Eye (tissue), 1 donor: ENCODE measurements at regions not wholly inside any gene's neighbourhood (a gene's known extent, or its start where the extent isn't known, plus 50 kb on each side); places are given as distances from the start of the nearest gene placed in this dataset.
"Not testable (repeated sequence)": the region's sequence is repeated elsewhere in the genome, so short reads cannot be mapped to it uniquely, and the experiment has no call there.

Experiments used
- DNase-seq: peaks from one replicate; pipeline ENCODE4 v3.0.0-alpha.2; 2015

- no peak for DNase-seq
These were observed 807.9 kb downstream of the C4orf33 start for GRCh38 chr4:129903861-129904260.

GRCh38 chr4:129905256-129905655 is 809.3 kb downstream of the C4orf33 start:
- no peak for DNase-seq

- DNase-seq = no peak
These were observed 812.2 kb downstream of the C4orf33 start for GRCh38 chr4:129908117-129908516.

- DNase-seq = no peak
These were observed 821.0 kb downstream of the C4orf33 start for GRCh38 chr4:129916991-129917390.

DNA sequence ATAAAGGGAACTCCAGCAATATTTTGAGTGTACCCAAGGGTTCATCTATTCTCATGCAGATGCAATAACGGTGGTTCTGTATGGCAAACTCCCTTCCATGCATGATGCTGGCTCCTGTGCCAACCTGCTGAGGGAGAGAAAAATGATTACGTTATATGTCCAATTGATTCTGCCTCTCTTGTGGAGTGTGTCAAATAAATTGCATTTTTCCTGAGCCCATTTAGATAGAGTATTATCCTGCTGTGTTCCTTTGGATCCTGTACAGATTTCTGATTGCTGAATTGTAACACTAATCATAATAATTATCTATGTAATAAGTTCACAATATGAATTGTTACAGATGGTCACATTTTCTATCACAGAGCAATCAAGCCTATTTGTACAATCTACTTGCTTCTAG is 821.7 kb downstream of the C4orf33 start:
- no peak for DNase-seq

- peak; percentile 13 for DNase-seq
These were observed 831.0 kb downstream of the C4orf33 start for GRCh38 chr4:129926936-129927335.

DNA sequence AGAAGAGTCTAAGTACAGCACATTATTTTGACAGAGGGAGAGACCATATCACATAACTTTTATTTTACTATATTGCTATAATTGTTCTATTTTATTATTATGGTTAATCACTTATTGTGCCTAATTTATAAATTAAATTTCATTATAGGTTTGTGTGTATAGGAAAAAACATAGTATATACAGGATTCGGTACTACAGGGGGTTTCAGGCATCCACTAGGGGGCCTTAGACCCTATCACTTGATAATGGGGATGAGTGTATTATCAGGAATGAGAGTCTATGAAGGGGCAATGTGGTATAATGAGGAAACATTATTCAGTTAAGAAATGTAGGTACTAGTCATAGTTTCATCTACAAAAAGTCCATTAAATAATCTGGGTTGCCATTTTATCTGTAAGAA is 833.1 kb downstream of the C4orf33 start:
- DNase-seq = no peak

DNA sequence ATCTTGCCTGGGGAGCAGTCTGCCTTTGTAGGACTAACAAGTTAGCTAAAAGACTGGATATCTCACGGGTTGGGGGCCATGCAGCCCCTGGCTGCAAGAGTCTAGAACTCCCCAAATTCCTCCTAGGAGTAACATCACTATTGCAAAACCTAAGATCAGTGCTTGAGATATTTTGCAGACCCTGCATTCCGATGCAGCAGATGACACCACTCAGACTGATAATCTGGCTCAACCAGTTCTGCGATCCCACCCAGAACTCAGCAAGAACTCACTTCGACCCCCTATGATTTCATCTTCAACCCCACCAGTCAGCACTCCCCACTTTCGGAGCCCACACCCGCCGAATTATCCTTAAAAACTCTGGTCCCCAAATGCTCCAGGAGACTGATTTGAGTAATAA is 834.0 kb downstream of the C4orf33 start:
- DNase-seq = no peak

DNA sequence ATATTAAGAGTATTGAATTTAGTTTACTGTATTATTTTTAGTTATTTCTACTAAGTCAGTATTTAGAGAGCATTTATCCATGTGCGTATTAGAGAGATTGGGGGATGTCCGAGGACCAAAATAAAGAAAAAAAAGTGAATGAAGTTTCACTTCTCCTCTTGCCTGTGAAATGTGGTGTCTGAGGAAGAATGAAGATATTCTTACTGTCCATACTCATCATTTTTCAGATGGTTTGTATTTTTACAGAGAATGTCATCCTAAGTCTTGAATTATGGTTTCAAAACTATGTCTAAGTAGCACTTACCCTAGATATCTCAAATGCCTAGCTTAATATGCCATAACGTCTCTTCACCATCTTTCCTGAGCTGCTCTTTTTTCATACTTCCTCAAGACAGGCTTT is 854.3 kb downstream of the C4orf33 start:
- DNase-seq = no peak

DNA sequence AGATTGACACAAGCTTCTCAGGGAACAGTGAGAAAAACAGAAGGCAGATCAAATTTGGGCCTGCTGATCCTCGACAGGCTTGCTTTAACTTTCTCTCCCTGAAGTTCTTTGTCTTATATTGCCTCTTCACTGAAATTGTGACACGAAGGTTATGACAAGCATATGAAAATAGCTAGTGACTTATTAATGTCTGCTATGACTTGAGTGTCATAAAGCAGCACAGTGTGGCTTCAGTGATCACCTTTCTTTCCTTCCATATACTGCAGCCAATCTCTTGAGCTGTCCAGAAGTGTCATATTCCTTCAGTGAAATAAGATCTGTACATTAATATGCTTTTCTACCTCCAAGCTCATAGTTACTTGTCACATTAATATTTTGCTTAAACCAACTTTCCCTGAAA is 870.2 kb downstream of the C4orf33 start:
- no peak for DNase-seq

DNA sequence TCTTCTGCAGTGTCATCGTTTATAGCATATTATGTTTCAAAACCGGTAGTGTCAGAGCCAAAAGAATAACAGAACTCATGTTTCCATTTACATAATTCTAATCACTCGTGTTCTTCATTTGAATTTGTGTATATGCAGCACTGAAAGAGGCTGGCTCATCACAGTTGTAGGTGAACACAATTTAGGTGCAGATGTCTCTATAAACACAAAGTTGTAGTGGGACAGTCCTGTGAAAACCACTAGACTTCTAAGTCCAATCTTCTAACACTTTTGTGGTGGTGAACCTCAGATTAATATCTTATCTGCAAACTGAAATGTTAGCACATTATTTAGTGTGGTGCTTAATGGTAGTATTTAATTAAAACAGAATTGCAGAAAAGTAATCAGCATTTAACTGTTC is 872.4 kb downstream of the C4orf33 start:
- DNase-seq = no peak

- DNase-seq = no peak
These were observed 872.8 kb downstream of the C4orf33 start for GRCh38 chr4:129968778-129969177.

- no peak for DNase-seq
These were observed 874.8 kb downstream of the C4orf33 start for GRCh38 chr4:129970801-129971200.

DNA sequence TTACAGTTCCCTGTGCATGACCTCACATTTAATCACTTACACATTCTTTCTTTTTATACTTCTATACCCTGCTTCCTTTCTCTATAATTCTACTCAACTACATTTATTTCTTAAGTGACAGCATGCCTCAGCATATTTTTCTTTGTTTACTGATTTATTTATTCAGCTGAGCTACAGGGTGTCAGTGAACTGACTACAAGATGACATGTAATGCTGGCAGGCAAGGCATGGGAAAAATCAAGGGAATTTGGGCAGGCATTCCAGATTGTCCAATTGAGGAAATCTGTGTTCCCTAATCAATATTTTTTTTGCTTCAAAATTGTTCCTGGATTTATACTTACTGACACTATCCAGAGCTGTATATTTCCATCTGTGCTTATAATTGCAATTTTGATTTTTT is 875.5 kb downstream of the C4orf33 start:
- DNase-seq = no peak

DNA sequence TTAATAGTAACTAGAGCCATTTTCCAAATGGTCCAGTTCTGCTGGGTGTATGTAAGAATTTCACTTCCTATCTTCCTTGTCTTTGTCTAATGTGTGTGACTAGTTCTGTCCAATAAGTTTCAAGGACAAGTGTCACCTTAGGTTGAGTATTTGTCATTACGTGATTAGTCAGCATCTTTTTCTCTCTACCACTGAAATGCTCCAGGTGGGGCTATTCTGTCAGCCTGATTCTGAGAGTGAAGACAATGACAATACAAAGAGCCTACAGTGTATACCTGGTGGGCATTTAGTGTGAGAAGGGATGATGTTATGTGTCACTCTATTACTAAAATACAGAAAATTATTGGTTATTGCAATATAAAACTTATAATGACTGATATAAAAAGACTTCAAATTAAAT is 876.3 kb downstream of the C4orf33 start:
- DNase-seq = no peak

DNA sequence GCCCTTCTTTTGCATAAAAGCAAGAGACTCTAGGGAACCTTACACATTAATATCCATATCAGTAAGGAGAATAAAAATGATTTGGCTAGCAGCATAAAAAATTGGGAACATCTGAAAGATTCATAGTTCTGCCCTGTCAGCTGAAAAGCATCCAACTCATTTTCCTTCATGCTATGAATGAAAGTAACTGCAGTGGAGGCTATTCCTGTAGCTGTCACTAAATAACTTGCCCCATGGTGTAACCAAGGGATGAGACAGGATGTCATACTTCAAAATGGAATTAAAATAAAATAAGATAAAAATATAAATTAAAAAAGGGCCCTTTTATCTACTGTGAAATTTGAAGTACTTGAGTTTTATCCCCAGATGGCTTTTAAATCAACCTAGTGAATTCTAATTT is 878.8 kb downstream of the C4orf33 start:
- no peak for DNase-seq

GRCh38 chr4:129978315-129978714 is 882.4 kb downstream of the C4orf33 start:
- no peak for DNase-seq

DNA sequence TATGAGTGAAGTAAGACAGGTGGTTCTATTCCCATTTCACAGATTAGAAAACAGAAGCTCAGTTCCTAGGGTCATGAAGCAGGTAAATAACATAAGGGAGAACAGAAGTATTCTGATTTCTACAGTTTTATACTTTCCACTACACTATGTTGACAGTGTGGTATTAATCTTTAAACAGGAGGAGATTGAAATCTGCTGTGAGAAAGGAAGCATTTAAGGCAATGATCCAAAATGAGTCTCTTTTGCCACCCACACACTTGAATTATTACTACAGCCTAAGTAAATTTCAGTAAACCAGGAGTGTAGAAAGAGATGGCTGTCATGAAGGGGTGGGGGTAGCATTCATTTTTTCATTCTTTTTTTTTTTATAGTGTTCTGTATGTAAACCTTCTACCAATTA is 893.0 kb downstream of the C4orf33 start:
- no peak for DNase-seq

DNA sequence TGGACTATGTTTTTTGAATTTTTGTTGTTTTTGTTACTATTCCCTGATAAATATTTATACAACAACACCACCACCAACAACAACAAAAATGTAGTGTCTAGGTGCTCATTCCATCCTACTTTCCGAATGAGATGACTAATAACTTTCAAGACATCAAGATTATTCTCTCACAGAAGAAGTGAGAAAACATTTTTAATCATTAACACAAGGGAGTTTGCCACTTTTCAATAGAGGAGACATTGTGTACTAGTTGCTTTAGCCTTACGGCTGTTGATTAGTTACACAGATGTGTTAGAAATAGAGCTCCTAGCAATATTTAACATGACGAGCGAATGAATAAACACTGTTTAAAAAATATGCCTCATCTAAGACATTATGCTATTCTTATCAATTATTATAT is 898.8 kb downstream of the C4orf33 start:
- no peak for DNase-seq

DNA sequence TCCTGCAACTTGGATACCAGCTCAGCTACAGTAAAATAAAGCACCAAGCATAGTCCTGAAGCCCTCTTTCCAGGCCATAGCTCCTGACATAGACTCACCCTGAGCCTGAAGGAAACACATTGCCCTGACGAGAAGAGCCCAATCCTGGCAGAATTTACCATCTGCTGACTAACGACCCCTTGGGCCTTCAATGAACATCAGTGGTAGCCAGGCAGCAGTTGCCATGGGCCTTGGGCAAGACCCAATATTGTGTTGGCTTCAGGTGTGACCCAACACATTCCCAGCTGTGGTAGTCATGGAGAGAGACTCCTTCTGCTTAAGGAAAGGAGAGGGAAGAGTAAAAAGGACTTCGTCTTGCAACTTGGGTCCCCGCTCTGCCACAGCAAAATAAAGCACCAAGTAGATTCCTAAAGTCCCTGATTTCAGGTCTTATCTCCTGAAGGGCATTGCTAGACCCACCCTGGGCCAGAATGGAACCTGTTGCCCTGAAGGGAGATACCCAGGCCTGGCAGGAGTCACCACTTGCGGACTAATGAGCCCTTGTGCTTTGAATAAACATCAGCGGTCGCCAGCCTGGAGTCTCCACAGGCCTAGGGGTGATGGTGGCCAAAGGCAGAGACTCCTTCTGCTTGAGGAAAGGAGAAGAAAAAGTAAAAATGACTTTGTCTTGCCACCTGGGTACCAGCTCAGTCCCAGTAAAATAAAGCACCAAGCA is 902.6 kb downstream of the C4orf33 start:
- DNase-seq = no peak

- DNase-seq = no peak
These were observed 903.2 kb downstream of the C4orf33 start for GRCh38 chr4:129999156-129999555.

GRCh38 chr4:130008461-130008860 is 912.5 kb downstream of the C4orf33 start:
- no peak for DNase-seq

DNA sequence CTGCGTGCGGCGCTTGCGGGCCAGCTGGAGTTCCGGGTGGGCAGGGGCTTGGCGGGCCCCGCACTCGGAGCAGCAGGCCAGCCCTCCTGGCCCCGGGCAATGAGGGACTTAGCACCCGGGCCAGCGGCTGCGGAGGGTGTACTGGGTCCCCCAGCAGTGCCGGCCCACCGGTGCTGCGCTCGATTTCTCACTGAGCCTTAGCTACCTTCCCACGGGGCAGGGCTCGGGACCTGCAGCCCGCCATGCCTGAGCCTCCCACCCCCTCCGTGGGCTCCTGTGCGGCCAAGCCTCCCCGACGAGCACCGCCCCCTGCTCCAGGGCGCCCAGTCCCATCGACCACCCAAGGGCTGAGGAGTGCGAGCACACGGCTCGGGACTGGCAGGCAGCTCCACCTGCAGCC is 916.9 kb downstream of the C4orf33 start:
- not testable (repeated sequence) for DNase-seq

- no peak for DNase-seq
These were observed 925.8 kb downstream of the C4orf33 start for GRCh38 chr4:130021706-130022105.

- no peak for DNase-seq
These were observed 927.1 kb downstream of the C4orf33 start for GRCh38 chr4:130023088-130023487.
